ENCODE measurements at regions not wholly inside any gene's neighbourhood (a gene's known extent, or its start where the extent isn't known, plus 50 kb on each side); places are given as distances from the start of the nearest gene placed in this dataset.

DNA sequence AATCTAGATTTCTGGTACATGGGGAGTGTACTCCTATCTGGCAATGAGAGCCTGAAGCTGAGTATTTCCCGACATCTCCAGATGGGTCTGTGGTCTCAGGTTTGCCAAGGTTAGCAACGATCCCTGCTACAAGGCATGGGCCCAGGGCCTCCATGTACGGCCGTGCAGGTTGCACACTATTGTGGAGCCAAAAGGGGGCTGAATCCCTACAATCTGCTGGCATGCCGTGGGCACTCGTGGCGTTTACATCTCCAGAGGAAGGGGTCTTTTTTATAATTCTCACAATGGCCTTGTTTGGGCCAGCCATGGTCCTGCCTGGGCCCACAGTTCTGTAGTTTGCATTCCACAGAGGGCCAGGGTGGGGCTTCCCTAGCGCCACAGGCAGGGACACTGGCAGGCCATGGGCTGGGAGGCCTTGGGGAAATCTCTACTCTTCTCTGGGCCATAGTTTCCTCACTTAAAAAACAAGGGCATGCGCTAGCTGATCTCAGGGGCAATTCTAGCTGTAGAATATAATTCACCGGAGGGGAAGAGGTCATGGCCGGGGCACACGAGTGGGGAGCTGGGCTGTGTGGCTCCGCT lies 68.9 kb upstream of the TLE3 start:
- no TSS peak for BruUV-seq (replicated peaks)
- DNase-seq (ENCODE audit: extremely low read depth in 1 of 4, low spot score in 3 of 4) (no peak), FAIRE-seq (no peak), ATAC-seq (no peak)
- H2AFZ ChIP-seq (ENCODE audit: low read depth, low read length), result no peak overlapping the region
- no peak for TF ChIP-seq TBP (optimal IDR thresholded peaks at IDR 0.05; ENCODE audit: low read depth, low read length)
- no peak for TF ChIP-seq ZNF384 (IDR thresholded peaks at IDR 0.05; ENCODE audit: low read depth, low read length)
- TF ChIP-seq MYNN (IDR thresholded peaks at IDR 0.05), result no peak
- TF ChIP-seq MYNN (CRISPR knock-in tag; IDR thresholded peaks at IDR 0.05), result no peak
- TF ChIP-seq RBM15 (IDR thresholded peaks at IDR 0.05; ENCODE audit: insufficient read depth, low read length), result no peak
- TF ChIP-seq PTTG1 (tag; IDR thresholded peaks at IDR 0.05; ENCODE audit: low read depth), result no peak
- TF ChIP-seq CHCHD3 (CRISPR knock-in tag; IDR thresholded peaks at IDR 0.05), result no peak
- H3K4me1 ChIP-seq (replicated peaks in 1 of 2; ENCODE audit: control insufficient read depth in 2 of 2, insufficient read depth in 2 of 2, low read length in 2 of 2), result peaks cover 0 to 5% of the 10 kb centered on the region in 2 experiments; a peak in 3 of 5 replicates
- H3K79me2 ChIP-seq (ENCODE audit: control insufficient read depth, insufficient read depth, low read length), result no peaks in the 10 kb centered on the region
- no peaks in the 10 kb centered on the region for H3K9me3 ChIP-seq (replicated peaks; ENCODE audit: control insufficient read depth, insufficient read depth, low read depth, low read length)
- H3K36me3 ChIP-seq (ENCODE audit: control insufficient read depth, insufficient read depth, low read length), result no peaks in the 10 kb centered on the region
- H3K9ac ChIP-seq (ENCODE audit: insufficient read depth in 1 of 2, low read depth in 2 of 2, low read length in 2 of 2), result no peak overlapping the region
- no peak overlapping the region for H3K4me3 ChIP-seq
- WGBS (ENCODE audit: insufficient coverage, low coverage, missing lambda C conversion rate), result 11% methylated on average over 13 of the region's 13 CpGs
- POLR2A ChIA-PET, result interaction anchor here (0.6 kb wide), 1 partner anchor 13 kb away, joined by 3 read pairs; no protein-coding TSS in a partner anchor
- H3K4me2 ChIP-seq (ENCODE audit: insufficient read depth, low read length), result no peak overlapping the region
- intact Hi-C loops (cut with micrococcal nuclease) (no loop called here), in situ Hi-C loops (cut with MboI) (no loop called here)
- H3K27ac ChIP-seq (ENCODE audit: extremely low read depth, low read depth, low read length), result no peak overlapping the region
- H3K9me1 ChIP-seq (ENCODE audit: control insufficient read depth, insufficient read depth, low read length), result no peaks in the 10 kb centered on the region
- H3K27me3 ChIP-seq (ENCODE audit: control insufficient read depth in 2 of 2, insufficient read depth in 2 of 2, low read length in 2 of 2), result peaks cover 3 to 62% of the 10 kb centered on the region in 2 experiments; a peak in 3 of 5 replicates
- CTCF ChIA-PET (ENCODE audit: low intra/inter-chr PET ratio), result no interaction called here
- H4K20me1 ChIP-seq (replicated peaks; ENCODE audit: control insufficient read depth, insufficient read depth, low read length), result 0 out of 2 replicates have a peak, but pooled peaks cover 4% of the 10 kb centered on the region
